Hematopoietic multipotent progenitor cell treated with erythropoietin and hydrocortisone succinate and interleukin-3 and kit ligand, for 17 days (in vitro differentiated cells): ENCODE measurements at regions not wholly inside any gene's neighbourhood (a gene's known extent, or its start where the extent isn't known, plus 50 kb on each side); places are given as distances from the start of the nearest gene placed in this dataset.

ENCODE experiments used
- DNase-seq: peaks from one replicate; pipeline ENCODE4 v3.0.0-alpha.2; 2015; ENCODE audit warnings: low spot score

GRCh38 chr2:144683107-144683753 lies 163.3 kb upstream of the ZEB2 start:
- DNase-seq, result no peak

GRCh38 chr2:144682248-144682647 lies 162.3 kb upstream of the ZEB2 start:
- no peak for DNase-seq

- no peak for DNase-seq
Measured at GRCh38 chr2:144681389-144681788, 161.5 kb upstream of the ZEB2 start.

- DNase-seq, result no peak
Measured at GRCh38 chr2:144679942-144680341, 160.0 kb upstream of the ZEB2 start.

GRCh38 chr2:144678736-144679135 lies 158.8 kb upstream of the ZEB2 start:
- no peak for DNase-seq

GRCh38 chr2:144675731-144676130 lies 155.8 kb upstream of the ZEB2 start:
- no peak for DNase-seq

GRCh38 chr2:144675331-144675730 lies 155.4 kb upstream of the ZEB2 start:
- DNase-seq, result no peak

- DNase-seq, result no peak
Measured at GRCh38 chr2:144674071-144674470, 154.2 kb upstream of the ZEB2 start.

GRCh38 chr2:144673456-144673855 lies 153.5 kb upstream of the ZEB2 start:
- no peak for DNase-seq

GRCh38 chr2:144671695-144672455 lies 152.0 kb upstream of the ZEB2 start:
- DNase-seq, result no peak

GRCh38 chr2:144670738-144671137 lies 150.8 kb upstream of the ZEB2 start:
- no peak for DNase-seq

- DNase-seq, result no peak
Measured at GRCh38 chr2:144670080-144670479, 150.2 kb upstream of the ZEB2 start.

GRCh38 chr2:144669196-144669987 lies 149.5 kb upstream of the ZEB2 start:
- DNase-seq, result no peak

GRCh38 chr2:144668493-144669110 lies 148.7 kb upstream of the ZEB2 start:
- no peak for DNase-seq

GRCh38 chr2:144666032-144666431 lies 146.1 kb upstream of the ZEB2 start:
- no peak for DNase-seq

GRCh38 chr2:144663207-144663606 lies 143.3 kb upstream of the ZEB2 start:
- DNase-seq, result no peak

GRCh38 chr2:144660518-144661316 lies 140.8 kb upstream of the ZEB2 start:
- no peak for DNase-seq

GRCh38 chr2:144659731-144660275 lies 139.9 kb upstream of the ZEB2 start:
- DNase-seq, result no peak

- DNase-seq, result no peak
Measured at GRCh38 chr2:144654523-144654922, 134.6 kb upstream of the ZEB2 start.

GRCh38 chr2:144650907-144651306 lies 131.0 kb upstream of the ZEB2 start:
- DNase-seq, result no peak

GRCh38 chr2:144648837-144649465 lies 129.0 kb upstream of the ZEB2 start:
- DNase-seq, result no peak
